ENCODE measurements at regions not wholly inside any gene's neighbourhood (a gene's known extent, or its start where the extent isn't known, plus 50 kb on each side); places are given as distances from the start of the nearest gene placed in this dataset.
"Not testable (repeated sequence)": the region's sequence is repeated elsewhere in the genome, so short reads cannot be mapped to it uniquely, and the experiment has no call there.

DNA sequence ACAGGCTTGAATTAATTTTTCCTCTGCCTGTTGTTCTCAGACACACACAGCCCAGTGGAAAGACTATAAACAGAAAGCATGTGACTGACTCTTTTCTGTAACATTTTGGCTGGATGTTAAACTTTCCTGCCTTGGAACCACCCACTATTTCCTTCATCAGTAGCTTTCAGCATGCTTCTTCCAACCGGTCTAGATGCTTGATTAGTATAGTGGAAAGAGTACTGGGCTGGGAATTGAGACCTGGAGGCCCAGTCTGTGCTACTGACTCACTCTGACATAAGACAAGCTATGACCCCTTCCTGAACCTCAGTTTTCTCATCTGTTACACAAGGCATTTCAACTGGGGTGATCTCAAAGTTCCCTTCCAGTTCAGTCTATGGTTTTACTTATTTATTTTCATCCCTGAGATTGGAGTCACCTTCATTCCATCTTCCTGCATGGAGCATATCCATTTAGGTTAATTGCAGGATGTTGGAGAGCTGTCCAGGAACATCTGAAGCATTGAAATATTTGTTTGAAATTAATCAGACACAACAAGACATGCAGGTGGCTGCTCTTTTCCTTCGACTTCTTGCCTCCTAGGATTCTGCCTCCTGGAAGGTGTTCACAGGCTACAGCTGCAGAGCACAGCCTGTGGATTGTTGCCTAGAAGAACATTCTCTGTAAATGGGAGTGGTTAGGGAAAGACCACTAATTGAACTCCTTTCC lies 173.4 kb downstream of the RTL9 start:
- TF ChIP-seq, protein P1, sequence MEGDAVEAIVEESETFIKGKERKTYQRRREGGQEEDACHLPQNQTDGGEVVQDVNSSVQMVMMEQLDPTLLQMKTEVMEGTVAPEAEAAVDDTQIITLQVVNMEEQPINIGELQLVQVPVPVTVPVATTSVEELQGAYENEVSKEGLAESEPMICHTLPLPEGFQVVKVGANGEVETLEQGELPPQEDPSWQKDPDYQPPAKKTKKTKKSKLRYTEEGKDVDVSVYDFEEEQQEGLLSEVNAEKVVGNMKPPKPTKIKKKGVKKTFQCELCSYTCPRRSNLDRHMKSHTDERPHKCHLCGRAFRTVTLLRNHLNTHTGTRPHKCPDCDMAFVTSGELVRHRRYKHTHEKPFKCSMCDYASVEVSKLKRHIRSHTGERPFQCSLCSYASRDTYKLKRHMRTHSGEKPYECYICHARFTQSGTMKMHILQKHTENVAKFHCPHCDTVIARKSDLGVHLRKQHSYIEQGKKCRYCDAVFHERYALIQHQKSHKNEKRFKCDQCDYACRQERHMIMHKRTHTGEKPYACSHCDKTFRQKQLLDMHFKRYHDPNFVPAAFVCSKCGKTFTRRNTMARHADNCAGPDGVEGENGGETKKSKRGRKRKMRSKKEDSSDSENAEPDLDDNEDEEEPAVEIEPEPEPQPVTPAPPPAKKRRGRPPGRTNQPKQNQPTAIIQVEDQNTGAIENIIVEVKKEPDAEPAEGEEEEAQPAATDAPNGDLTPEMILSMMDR (IDR thresholded peaks at IDR 0.05): no peak
- Mint-ChIP-seq H3K36me3 (ENCODE audit: low read depth) (no peaks in the 10 kb centered on the region), H3K9me3 (peaks cover 18% of the 10 kb centered on the region), H3K4me1 (no peaks in the 10 kb centered on the region), H3K4me3 (no peak overlapping the region), H3K27me3 (ENCODE audit: low read depth, poor library complexity) (peaks cover 6% of the 10 kb centered on the region), H3K27ac (no peak overlapping the region)
- no peak for DNase-seq

DNA sequence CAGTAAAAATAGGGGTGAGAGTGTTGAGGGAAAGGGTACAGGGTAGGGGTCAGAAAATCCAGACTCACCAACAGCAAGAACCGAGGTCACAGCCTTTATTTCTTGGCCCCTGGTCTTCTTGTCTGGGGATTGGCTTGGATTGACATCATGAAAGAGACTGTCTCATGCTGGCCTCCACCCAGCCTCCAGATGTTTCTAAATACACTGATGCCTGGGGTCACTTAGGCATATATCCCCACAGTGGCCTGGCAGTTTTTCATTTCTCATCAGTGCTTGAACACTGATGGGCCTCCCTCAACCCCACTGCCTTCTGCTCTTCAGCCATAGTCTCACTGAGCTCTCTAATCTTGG lies 173.9 kb downstream of the RTL9 start:
- H3K9me3 Mint-ChIP-seq: peaks cover 13% of the 10 kb centered on the region
- H3K4me3 Mint-ChIP-seq: no peak overlapping the region
- H3K4me1 Mint-ChIP-seq: no peaks in the 10 kb centered on the region
- H3K36me3 Mint-ChIP-seq (ENCODE audit: low read depth): no peaks in the 10 kb centered on the region
- H3K27ac Mint-ChIP-seq: no peak overlapping the region
- peaks cover 6% of the 10 kb centered on the region for H3K27me3 Mint-ChIP-seq (ENCODE audit: low read depth, poor library complexity)
- TF ChIP-seq, protein P1 (IDR thresholded peaks at IDR 0.05): no peak
- DNase-seq: no peak

DNA sequence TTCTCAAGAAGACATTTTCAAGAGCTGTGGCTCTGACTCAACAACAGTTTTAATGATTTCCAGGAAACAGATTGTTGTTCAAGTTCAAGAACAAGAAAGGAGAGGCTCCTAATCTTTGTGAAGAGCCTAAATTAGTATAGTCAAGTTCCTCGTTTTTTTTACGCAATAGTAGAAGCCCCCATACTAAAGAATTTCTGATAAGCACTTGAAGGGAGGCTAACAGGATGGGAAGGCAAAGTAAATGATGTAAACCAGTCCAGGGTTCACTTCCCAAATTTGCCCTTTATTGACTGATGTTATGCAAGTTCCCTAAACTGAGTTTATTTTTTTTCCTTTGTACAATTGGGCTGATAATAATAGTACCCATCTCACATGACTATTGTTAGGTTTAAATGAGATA lies 178.2 kb downstream of the RTL9 start:
- TF ChIP-seq, protein P1 (IDR thresholded peaks at IDR 0.05): no peak
- no peak for DNase-seq
- H3K9me3 Mint-ChIP-seq: peaks cover 19% of the 10 kb centered on the region
- H3K27me3 Mint-ChIP-seq (ENCODE audit: low read depth, poor library complexity): peaks cover 8% of the 10 kb centered on the region
- H3K4me1 Mint-ChIP-seq: no peaks in the 10 kb centered on the region
- H3K4me3 Mint-ChIP-seq: no peak overlapping the region
- H3K27ac Mint-ChIP-seq: no peak overlapping the region
- H3K36me3 Mint-ChIP-seq (ENCODE audit: low read depth): no peaks in the 10 kb centered on the region

DNA sequence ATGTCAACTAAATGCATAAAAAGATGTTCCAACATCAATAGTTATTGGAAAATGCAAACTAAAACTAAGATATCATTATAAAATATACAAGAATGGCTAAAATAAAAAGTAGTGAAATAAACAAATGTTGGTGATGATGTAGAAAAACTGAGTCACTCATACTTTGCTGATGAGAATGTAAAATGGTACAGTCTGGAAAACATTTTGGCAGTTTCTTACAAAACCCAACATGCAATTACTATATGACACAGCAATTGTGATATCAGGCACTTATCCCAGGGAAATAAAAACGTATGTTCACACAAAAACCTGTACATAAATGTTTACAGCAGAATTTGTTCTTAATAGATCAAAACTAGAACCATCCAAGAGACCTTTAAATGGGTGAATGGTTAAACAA lies 182.6 kb downstream of the RTL9 start:
- Mint-ChIP-seq H3K27me3 (ENCODE audit: low read depth, poor library complexity) (peaks cover 9% of the 10 kb centered on the region), H3K36me3 (ENCODE audit: low read depth) (no peaks in the 10 kb centered on the region), H3K9me3 (peaks cover 19% of the 10 kb centered on the region), H3K4me3 (no peak overlapping the region), H3K4me1 (no peaks in the 10 kb centered on the region), H3K27ac (no peak overlapping the region)
- TF ChIP-seq, protein P1 (IDR thresholded peaks at IDR 0.05): no peak
- no peak for DNase-seq

DNA sequence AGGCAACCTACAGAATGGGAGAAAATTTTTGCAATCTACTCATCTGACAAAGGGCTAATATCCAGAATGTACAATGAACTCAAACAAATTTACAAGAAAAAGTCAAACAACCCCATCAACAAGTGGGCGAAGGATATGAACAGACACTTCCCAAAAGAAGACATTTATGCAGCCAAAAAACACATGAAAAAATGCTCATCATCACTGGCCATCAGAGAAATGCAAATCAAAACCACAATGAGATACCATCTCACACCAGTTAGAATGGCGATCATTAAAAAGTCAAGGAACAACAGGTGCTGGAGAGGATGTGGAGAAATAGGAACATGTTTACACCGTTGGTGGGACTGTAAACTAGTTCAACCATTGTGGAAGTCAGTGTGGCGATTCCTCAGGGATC lies 192.2 kb downstream of the RTL9 start:
- H3K9me3 Mint-ChIP-seq: peaks cover 41% of the 10 kb centered on the region
- H3K27ac Mint-ChIP-seq; DNase-seq; H3K4me1 Mint-ChIP-seq; H3K4me3 Mint-ChIP-seq; H3K27me3 Mint-ChIP-seq (ENCODE audit: low read depth, poor library complexity); H3K36me3 Mint-ChIP-seq (ENCODE audit: low read depth): not testable (repeated sequence)

DNA sequence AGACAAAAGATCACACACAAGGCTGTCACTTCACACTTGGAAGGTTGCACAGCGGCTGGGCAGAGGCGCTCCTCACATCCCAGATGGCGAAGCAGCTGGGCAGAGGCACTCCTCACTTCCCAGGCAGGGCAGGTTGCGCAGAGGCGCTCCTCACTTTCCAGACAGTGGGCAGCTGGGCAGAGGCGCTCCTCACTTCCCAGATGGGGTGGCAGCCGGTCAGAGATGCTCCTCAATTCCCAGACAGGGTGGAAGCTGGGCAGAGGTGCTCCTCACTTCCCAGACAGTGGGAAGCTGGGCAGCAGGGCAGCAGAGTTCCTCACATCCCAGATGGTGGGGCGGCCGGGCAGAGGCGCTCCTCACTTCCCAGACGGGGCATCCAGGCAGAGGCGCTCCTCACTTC lies 199.2 kb downstream of the RTL9 start:
- H3K9me3 Mint-ChIP-seq: peaks cover 55% of the 10 kb centered on the region
- no peak overlapping the region for H3K4me3 Mint-ChIP-seq
- TF ChIP-seq, protein P1 (IDR thresholded peaks at IDR 0.05): no peak
- DNase-seq: no peak
- H3K4me1 Mint-ChIP-seq: no peaks in the 10 kb centered on the region
- H3K36me3 Mint-ChIP-seq (ENCODE audit: low read depth): peaks cover 5% of the 10 kb centered on the region
- no peak overlapping the region for H3K27ac Mint-ChIP-seq
- no peaks in the 10 kb centered on the region for H3K27me3 Mint-ChIP-seq (ENCODE audit: low read depth, poor library complexity)
